Skeletal muscle tissue (tissue), 3 donors: ENCODE measurements at regions not wholly inside any gene's neighbourhood (a gene's known extent, or its start where the extent isn't known, plus 50 kb on each side); places are given as distances from the start of the nearest gene placed in this dataset.

Experiments used
- H3K27ac ChIP-seq: one replicate; pipeline ENCODE4 v1.7.0; 2013; ENCODE audit warnings: mild to moderate bottlenecking, low read depth, low read length, inconsistent platforms
- H3K27me3 ChIP-seq, 3 donors: one replicate each; pipeline ENCODE4 v1.7.0; 2013; ENCODE audit warnings: low read length in 3 of 3; ENCODE audit not compliant: control insufficient read depth in 3 of 3, insufficient read depth in 3 of 3
- H3K36me3 ChIP-seq, 3 donors: one replicate each; pipeline ENCODE4 v1.7.0; 2013; ENCODE audit warnings: low read length in 3 of 3; ENCODE audit not compliant: control insufficient read depth in 3 of 3, insufficient read depth in 3 of 3
- H3K4me1 ChIP-seq, 3 donors: one replicate each; pipeline ENCODE4 v1.7.0; 2013; ENCODE audit warnings: low read length in 3 of 3, mild to moderate bottlenecking in 3 of 3; ENCODE audit not compliant: control insufficient read depth in 3 of 3, insufficient read depth in 3 of 3
- H3K4me3 ChIP-seq, 3 donors: one replicate each; pipeline ENCODE4 v1.7.0; 2013; ENCODE audit warnings: low read length in 3 of 3
- H3K9ac ChIP-seq, 3 donors: one replicate each; pipeline ENCODE4 v1.7.0; 2013; ENCODE audit warnings: low read length in 3 of 3, mild to moderate bottlenecking in 3 of 3, moderate library complexity in 2 of 3, low read depth in 1 of 3
- H3K9me3 ChIP-seq, 3 donors: one replicate each; pipeline ENCODE4 v1.7.0; 2013; ENCODE audit warnings: low read length in 3 of 3; ENCODE audit not compliant: control insufficient read depth in 3 of 3
- donor health status: Osteomylitis.

GRCh38 chr22:47605441-47605840 lies 843.0 kb downstream of the TBC1D22A start:
- Histone ChIP-seq H3K27ac (no peak overlapping the region), H3K9me3 (peaks cover 0 to 2% (median 0%) of the 10 kb centered on the region in 3 donors), H3K27me3 (peaks cover 2 to 23% (median 3%) of the 10 kb centered on the region in 3 donors)

GRCh38 chr22:47604563-47604962 lies 842.1 kb downstream of the TBC1D22A start:
- Histone ChIP-seq H3K27ac (no peak overlapping the region), H3K36me3 (no peaks in the 10 kb centered on the region), H3K4me3 (no peak overlapping the region), H3K4me1 (no peaks in the 10 kb centered on the region), H3K27me3 (peaks cover 2 to 26% (median 3%) of the 10 kb centered on the region in 3 donors), H3K9me3 (peaks cover 0 to 2% (median 0%) of the 10 kb centered on the region in 3 donors), H3K9ac (no peak overlapping the region)

More at GRCh38 chr22:47605441-47605840, 843.0 kb downstream of the TBC1D22A start:
- Histone ChIP-seq H3K4me3 (no peak overlapping the region), H3K36me3 (no peaks in the 10 kb centered on the region), H3K4me1 (no peaks in the 10 kb centered on the region), H3K9ac (no peak overlapping the region)

GRCh38 chr22:47602732-47603131 lies 840.3 kb downstream of the TBC1D22A start:
- Histone ChIP-seq H3K36me3 (no peaks in the 10 kb centered on the region), H3K4me1 (no peaks in the 10 kb centered on the region), H3K27me3 (peaks cover 0 to 21% (median 3%) of the 10 kb centered on the region in 3 donors), H3K4me3 (no peak overlapping the region), H3K27ac (no peak overlapping the region), H3K9ac (no peak overlapping the region), H3K9me3 (peaks cover 0 to 2% (median 0%) of the 10 kb centered on the region in 3 donors)

GRCh38 chr22:47601666-47602065 lies 839.2 kb downstream of the TBC1D22A start:
- H3K27me3 ChIP-seq, result peaks cover 0 to 25% (median 3%) of the 10 kb centered on the region in 3 donors

GRCh38 chr22:47600791-47601625 lies 838.6 kb downstream of the TBC1D22A start:
- Histone ChIP-seq H3K4me1 (no peaks in the 10 kb centered on the region), H3K9ac (no peak overlapping the region), H3K36me3 (no peaks in the 10 kb centered on the region), H3K27ac (no peak overlapping the region), H3K27me3 (peaks cover 0 to 21% (median 6%) of the 10 kb centered on the region in 3 donors), H3K9me3 (peaks cover 0 to 2% (median 0%) of the 10 kb centered on the region in 3 donors), H3K4me3 (no peak overlapping the region)

More at GRCh38 chr22:47601666-47602065, 839.2 kb downstream of the TBC1D22A start:
- H3K9ac ChIP-seq, result no peak overlapping the region
- H3K27ac ChIP-seq, result no peak overlapping the region
- H3K9me3 ChIP-seq, result peaks cover 0 to 2% (median 0%) of the 10 kb centered on the region in 3 donors
- H3K36me3 ChIP-seq, result no peaks in the 10 kb centered on the region
- H3K4me3 ChIP-seq, result no peak overlapping the region
- no peaks in the 10 kb centered on the region for H3K4me1 ChIP-seq

GRCh38 chr22:47600281-47600680 lies 837.8 kb downstream of the TBC1D22A start:
- no peaks in the 10 kb centered on the region for H3K36me3 ChIP-seq
- no peak overlapping the region for H3K9ac ChIP-seq
- peaks cover 0 to 2% (median 0%) of the 10 kb centered on the region in 3 donors for H3K9me3 ChIP-seq
- no peaks in the 10 kb centered on the region for H3K4me1 ChIP-seq
- no peak overlapping the region for H3K27ac ChIP-seq
- H3K4me3 ChIP-seq, result no peak overlapping the region
- H3K27me3 ChIP-seq, result peaks cover 0 to 17% (median 6%) of the 10 kb centered on the region in 3 donors

- Histone ChIP-seq H3K9me3 (peaks cover 0 to 2% (median 0%) of the 10 kb centered on the region in 3 donors), H3K4me1 (no peaks in the 10 kb centered on the region), H3K36me3 (no peaks in the 10 kb centered on the region), H3K4me3 (no peak overlapping the region), H3K27me3 (peaks cover 0 to 17% (median 6%) of the 10 kb centered on the region in 3 donors), H3K27ac (no peak overlapping the region), H3K9ac (no peak overlapping the region)
These were observed 837.3 kb downstream of the TBC1D22A start for GRCh38 chr22:47599753-47600152.

- no peak overlapping the region for H3K27ac ChIP-seq
- H3K9ac ChIP-seq, result no peak overlapping the region
- peaks cover 0 to 24% (median 6%) of the 10 kb centered on the region in 3 donors for H3K27me3 ChIP-seq
- H3K9me3 ChIP-seq, result peaks cover 0 to 2% (median 0%) of the 10 kb centered on the region in 3 donors
- H3K4me1 ChIP-seq, result no peaks in the 10 kb centered on the region
- no peak overlapping the region for H3K4me3 ChIP-seq
- no peaks in the 10 kb centered on the region for H3K36me3 ChIP-seq
These were observed 836.4 kb downstream of the TBC1D22A start for GRCh38 chr22:47598864-47599263.

- Histone ChIP-seq H3K9me3 (no peaks in the 10 kb centered on the region), H3K4me3 (no peak overlapping the region), H3K27me3 (peaks cover 0 to 29% (median 6%) of the 10 kb centered on the region in 3 donors), H3K36me3 (no peaks in the 10 kb centered on the region), H3K4me1 (no peaks in the 10 kb centered on the region), H3K9ac (no peak overlapping the region), H3K27ac (no peak overlapping the region)
These were observed 834.6 kb downstream of the TBC1D22A start for GRCh38 chr22:47597041-47597440.

- H3K9me3 ChIP-seq, result no peaks in the 10 kb centered on the region
- no peak overlapping the region for H3K9ac ChIP-seq
- H3K36me3 ChIP-seq, result no peaks in the 10 kb centered on the region
- H3K27me3 ChIP-seq, result peaks cover 0 to 22% (median 6%) of the 10 kb centered on the region in 3 donors
- no peaks in the 10 kb centered on the region for H3K4me1 ChIP-seq
- H3K4me3 ChIP-seq, result no peak overlapping the region
- H3K27ac ChIP-seq, result no peak overlapping the region
These were observed 833.8 kb downstream of the TBC1D22A start for GRCh38 chr22:47596176-47596690.
